ENCODE measurements at regions not wholly inside any gene's neighbourhood (a gene's known extent, or its start where the extent isn't known, plus 50 kb on each side); places are given as distances from the start of the nearest gene placed in this dataset.

- TF ChIP-seq CTCF (IDR thresholded peaks at IDR 0.05 in 8 of 11, conservative IDR thresholded peaks at IDR 0.05 in 3 of 11) (no peak), POLR2A (IDR thresholded peaks at IDR 0.05) (no peak)
Observed at GRCh38 chr4:107255114-107255513, 219.0 kb upstream of the DKK2 start.
